Colon (tissue), 2 donors: ENCODE measurements at regions not wholly inside any gene's neighbourhood (a gene's known extent, or its start where the extent isn't known, plus 50 kb on each side); places are given as distances from the start of the nearest gene placed in this dataset.
"Not testable (repeated sequence)": the region's sequence is repeated elsewhere in the genome, so short reads cannot be mapped to it uniquely, and the experiment has no call there.

Experiments used
- FAIRE-seq: peaks from 2 replicates; lab custom pipeline; 2012; peaks lifted over from hg19 to GRCh38; lab: Jason Lieb, UNC
- donor health status: control.
- donor health status: control.

- no peak for FAIRE-seq
These were observed 457.6 kb upstream of the GRAMD2B start for GRCh38 chr5:125965577-125965976.

DNA sequence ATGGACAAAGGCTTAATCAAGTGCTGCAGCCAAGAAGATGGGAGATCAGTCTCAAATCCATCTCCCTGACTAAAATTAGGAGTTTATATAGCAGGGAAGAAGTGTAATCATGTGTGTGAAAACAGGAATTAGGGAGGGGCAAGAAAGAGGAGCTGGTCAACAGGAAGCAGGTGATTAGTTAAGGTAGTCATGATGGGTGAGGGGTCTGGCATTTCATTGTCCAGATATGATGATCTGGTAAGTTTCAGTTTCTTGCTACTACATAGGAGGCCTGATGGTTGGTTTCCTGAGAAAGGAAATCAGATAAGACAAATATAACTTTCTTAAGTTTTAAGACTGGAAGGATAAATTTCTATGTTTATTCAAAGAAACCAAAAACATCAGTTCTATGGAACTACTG is 455.6 kb upstream of the GRAMD2B start:
- FAIRE-seq = no peak

DNA sequence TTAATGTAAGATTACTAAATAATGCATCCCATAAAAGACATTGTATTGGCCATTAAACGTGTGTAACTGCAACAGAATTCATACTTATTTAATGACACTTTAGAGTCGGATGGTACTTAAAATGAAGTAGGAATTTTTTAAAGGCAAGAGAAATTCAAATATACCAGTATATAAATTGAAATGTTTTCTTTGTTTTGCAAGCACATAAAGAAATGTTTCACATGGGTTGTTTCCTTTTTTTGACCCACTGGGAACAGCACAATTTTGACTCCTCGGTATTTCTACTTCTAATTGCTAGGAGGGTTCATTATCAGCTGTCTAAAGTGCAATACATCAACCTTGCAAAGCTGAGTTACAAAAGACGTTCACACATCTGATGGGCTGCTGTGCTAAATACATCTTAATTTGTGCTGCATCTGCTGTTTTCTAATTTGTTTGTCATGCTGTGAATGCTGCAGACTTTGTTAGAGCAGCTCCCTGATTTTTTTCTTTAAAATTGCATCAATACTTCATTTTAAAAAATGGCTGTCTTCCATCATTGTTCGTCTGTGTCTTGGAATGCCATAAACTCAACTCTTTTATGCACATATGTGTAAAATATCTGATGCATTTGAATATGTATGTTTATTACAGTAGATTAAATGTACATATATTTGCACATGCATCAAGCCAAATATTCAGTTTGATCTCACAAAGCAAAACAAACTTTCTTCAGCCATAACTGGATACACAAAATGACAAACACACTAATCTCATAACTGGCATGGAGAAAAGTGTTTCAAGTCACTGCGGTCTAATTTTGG is 454.0 kb upstream of the GRAMD2B start:
- no peak for FAIRE-seq

DNA sequence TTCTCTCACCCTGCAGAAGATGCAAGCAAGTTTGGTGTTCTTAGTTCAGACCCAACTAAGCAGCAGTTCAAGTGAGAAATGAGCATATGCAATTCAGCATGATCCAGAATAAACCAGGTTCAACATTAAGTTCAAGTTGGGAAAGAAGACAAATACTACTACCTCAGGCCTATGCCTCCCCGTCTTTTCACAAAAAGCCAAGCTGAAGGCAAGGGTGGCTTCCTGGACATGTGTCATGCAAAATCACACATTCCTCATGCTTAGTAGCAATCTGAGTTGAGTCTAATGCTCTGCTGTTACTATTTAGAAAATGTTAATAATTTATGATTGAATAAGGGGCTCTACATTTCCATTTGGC is 453.4 kb upstream of the GRAMD2B start:
- no peak for FAIRE-seq

GRCh38 chr5:125970631-125971307 is 452.4 kb upstream of the GRAMD2B start:
- no peak for FAIRE-seq

DNA sequence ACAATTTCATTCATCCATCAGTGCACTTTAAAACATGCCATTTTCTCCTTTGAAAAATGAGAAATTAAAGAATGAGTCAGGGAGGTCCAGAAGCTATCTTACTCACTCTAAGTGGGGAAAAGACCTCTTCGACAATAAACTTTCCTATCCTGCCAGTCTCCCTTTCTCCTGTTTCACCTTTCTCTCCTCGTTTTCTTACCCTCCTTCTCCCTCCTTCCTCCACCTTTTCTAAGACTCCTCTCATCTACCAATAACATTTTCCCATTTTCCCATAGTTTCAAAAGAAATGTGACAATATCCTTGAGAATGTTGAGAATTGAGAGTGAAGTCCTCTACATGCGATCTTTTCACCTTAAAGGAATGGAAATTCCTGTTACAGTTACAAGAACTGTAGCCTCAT is 450.5 kb upstream of the GRAMD2B start:
- no peak for FAIRE-seq

- no peak for FAIRE-seq
These were observed 448.5 kb upstream of the GRAMD2B start for GRCh38 chr5:125974679-125975078.

DNA sequence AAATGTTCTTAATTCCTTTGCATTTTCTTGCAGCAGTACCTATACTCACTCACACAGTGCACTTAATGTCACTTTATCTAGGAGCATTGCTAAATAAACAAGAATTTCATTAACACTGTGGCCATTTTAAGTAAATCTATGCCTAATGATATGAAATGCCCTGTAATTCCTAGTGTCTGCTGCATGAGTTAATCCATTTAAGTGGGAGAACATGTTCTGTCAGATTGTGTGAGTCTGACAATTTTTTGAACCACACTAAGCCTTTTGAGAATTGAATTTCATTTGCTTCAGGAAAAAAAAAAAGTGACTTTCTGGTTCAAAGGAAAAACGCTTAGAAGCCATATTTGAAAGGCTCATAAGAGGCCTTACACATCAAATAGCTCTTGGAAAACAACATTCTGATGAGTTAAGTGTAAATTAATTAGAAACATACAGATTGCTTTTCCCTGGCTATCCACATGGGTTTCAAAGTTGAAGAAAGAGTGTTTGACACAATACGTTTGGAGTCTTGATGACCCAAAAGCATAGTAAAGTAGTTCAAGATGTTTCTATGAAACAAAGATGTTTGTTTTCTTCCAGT is 446.7 kb upstream of the GRAMD2B start:
- FAIRE-seq = no peak

DNA sequence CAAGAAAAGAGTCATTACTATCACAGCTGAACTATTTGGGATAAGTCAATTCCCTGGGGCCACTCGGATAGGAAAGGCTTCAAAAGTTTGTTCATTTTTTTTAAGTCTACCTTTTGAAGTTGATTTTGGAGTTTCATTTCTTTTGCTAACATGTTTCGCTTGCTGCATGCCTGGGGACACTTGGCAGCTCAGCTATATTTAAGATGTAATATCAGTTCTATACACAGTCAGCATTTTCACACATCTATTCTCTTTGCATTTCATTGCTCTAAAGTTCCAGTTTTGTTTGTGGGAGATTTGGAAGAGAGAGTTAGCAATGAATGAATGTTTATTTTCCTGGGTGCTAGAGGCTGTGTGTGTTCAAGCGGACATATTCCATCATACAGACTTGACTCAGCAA is 445.2 kb upstream of the GRAMD2B start:
- no peak for FAIRE-seq

GRCh38 chr5:125979636-125980035 is 443.6 kb upstream of the GRAMD2B start:
- no peak for FAIRE-seq

- FAIRE-seq = no peak
These were observed 442.2 kb upstream of the GRAMD2B start for GRCh38 chr5:125981016-125981415.

GRCh38 chr5:125987677-125988255 is 435.4 kb upstream of the GRAMD2B start:
- no peak for FAIRE-seq

GRCh38 chr5:125992050-125992449 is 431.2 kb upstream of the GRAMD2B start:
- FAIRE-seq = no peak

GRCh38 chr5:125999271-126000030 is 423.8 kb upstream of the GRAMD2B start:
- not testable (repeated sequence) for FAIRE-seq

DNA sequence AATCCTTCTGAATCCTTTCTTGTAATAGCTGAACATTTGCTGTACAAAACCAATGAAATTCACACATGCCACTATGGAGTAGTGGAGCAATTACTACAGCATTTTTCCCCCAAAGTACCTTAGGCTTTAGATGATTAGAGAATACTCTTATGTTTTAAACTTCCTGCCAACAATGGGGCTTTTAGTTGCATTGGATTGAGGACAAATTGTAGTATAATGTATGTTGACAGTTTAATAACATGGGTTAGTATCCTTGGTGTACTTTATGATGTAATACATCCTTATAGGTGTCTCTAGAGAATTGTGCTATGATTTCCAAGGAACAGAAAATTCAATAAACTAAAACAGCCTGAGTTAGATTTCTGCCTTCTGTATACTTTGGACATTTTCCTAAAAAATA is 422.7 kb upstream of the GRAMD2B start:
- FAIRE-seq = no peak

DNA sequence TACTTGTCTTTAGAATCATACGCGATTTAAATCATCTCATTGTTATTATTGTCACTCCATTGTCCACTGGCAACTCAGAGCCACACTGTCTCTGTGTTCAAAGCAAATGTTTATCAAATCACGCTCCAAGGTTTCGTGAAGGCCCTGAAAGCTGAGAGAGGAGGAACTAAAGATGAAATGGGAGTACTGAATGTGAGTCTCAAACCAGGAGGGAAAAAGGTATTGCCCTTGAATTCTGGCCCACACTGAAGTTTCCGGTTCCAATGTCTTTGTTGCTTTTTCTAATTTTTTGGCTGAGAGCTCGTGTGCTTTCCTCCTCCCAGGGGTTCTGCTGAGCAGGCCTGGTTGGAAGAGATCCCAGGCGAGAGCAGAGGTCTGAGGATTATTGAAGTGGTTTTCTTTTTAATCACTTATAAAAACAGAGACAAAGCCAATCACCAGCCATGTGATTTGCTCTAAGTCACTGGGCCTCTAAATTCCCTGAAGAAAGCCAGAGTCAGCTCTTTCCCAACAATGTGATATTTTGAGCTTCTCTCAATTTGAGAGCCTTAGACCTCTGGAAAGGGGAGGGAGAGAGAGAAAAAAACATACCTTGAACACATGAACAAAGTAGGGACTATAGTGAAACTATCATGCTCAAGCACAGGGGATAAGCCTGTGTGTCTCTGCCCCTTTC is 420.8 kb upstream of the GRAMD2B start:
- no peak for FAIRE-seq

GRCh38 chr5:126003309-126003708 is 419.9 kb upstream of the GRAMD2B start:
- no peak for FAIRE-seq

- no peak for FAIRE-seq
These were observed 418.6 kb upstream of the GRAMD2B start for GRCh38 chr5:126004636-126005035.

DNA sequence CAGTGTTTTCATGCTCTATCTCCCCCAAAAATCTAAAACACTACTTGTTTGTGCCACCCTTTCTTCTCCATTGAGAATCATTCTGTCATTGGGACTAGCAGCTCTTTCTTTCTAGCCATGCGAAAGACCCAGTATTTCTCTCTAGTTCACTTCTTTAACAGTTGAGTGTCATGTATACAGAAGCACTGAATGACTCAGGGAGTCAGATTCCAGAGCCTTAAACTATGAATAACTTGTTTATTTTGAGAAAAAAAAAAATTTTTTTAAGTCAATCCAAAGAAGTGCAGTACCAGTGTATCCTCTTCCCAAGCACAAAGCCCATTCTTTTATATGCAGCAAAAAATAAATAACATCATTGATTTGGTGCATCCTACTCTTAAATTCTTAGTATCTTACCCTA is 415.4 kb upstream of the GRAMD2B start:
- no peak for FAIRE-seq

GRCh38 chr5:126009566-126009965 is 413.6 kb upstream of the GRAMD2B start:
- no peak for FAIRE-seq

DNA sequence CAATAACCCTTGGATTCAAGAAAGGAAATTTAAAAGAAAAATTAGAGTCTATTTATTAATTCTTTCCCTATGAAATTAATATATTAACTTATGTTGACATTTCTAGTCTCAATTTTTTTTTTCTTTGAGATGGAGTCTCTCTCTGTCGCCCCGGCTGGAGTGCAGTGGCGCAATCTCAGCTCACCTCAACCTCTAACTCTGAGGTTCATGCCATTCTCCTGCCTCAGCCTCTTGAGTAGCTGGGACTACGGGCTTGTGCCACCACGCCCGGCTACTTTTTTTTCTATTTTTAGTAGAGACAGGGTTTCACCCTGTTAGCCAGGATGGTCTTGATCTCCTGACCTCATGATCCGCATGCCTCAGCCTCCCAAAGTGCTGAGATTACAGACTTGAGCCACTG is 411.7 kb upstream of the GRAMD2B start:
- FAIRE-seq = not testable (repeated sequence)

- FAIRE-seq = no peak
These were observed 408.5 kb upstream of the GRAMD2B start for GRCh38 chr5:126014676-126015075.
